ENCODE measurements at regions not wholly inside any gene's neighbourhood (a gene's known extent, or its start where the extent isn't known, plus 50 kb on each side); places are given as distances from the start of the nearest gene placed in this dataset.

DNA sequence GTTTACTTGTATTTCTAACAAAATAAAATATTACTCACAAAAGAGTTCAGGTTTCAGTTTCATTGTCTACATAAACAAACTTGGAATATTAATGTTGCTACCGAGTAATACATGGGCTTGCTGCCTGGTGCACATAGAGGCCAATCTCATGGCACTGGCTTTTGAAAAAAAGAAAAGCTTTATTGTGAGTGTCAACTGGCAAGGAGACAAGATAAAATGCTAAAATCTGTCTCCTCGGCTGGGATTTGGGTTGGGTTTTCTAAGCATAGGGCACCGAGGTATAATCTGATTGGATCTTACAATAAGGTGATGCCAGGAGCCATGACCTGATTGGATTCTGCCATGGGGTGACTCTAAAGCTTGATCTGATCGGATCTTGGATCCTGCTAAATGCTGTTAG lies 1519.9 kb upstream of the MIR17HG start:
- no peak for TF ChIP-seq CTCF (IDR thresholded peaks at IDR 0.05; ENCODE audit: low read depth, low read length, missing input control)
- no peak for TF ChIP-seq RXRA (IDR thresholded peaks at IDR 0.05)
- TF ChIP-seq ATF3 (IDR thresholded peaks at IDR 0.05), result no peak
- TF ChIP-seq SP1 (IDR thresholded peaks at IDR 0.05), result no peak
- TF ChIP-seq JUND (IDR thresholded peaks at IDR 0.05), result no peak
- TF ChIP-seq, protein P1, sequence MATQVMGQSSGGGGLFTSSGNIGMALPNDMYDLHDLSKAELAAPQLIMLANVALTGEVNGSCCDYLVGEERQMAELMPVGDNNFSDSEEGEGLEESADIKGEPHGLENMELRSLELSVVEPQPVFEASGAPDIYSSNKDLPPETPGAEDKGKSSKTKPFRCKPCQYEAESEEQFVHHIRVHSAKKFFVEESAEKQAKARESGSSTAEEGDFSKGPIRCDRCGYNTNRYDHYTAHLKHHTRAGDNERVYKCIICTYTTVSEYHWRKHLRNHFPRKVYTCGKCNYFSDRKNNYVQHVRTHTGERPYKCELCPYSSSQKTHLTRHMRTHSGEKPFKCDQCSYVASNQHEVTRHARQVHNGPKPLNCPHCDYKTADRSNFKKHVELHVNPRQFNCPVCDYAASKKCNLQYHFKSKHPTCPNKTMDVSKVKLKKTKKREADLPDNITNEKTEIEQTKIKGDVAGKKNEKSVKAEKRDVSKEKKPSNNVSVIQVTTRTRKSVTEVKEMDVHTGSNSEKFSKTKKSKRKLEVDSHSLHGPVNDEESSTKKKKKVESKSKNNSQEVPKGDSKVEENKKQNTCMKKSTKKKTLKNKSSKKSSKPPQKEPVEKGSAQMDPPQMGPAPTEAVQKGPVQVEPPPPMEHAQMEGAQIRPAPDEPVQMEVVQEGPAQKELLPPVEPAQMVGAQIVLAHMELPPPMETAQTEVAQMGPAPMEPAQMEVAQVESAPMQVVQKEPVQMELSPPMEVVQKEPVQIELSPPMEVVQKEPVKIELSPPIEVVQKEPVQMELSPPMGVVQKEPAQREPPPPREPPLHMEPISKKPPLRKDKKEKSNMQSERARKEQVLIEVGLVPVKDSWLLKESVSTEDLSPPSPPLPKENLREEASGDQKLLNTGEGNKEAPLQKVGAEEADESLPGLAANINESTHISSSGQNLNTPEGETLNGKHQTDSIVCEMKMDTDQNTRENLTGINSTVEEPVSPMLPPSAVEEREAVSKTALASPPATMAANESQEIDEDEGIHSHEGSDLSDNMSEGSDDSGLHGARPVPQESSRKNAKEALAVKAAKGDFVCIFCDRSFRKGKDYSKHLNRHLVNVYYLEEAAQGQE (IDR thresholded peaks at IDR 0.05), result no peak
- no peak for TF ChIP-seq GABPA (IDR thresholded peaks at IDR 0.05 in 1 of 2, conservative IDR thresholded peaks at IDR 0.05 in 1 of 2)
- no peak for TF ChIP-seq ZBTB33 (IDR thresholded peaks at IDR 0.05)
- no peak for TF ChIP-seq YY1 (IDR thresholded peaks at IDR 0.05)

All from liver (tissue), 3 donors.